ENCODE measurements at regions not wholly inside any gene's neighbourhood (a gene's known extent, or its start where the extent isn't known, plus 50 kb on each side); places are given as distances from the start of the nearest gene placed in this dataset.
A peak's percentile ranks its signal among the peaks of the same experiment; 100 is the strongest.
"Not testable (repeated sequence)": the region's sequence is repeated elsewhere in the genome, so short reads cannot be mapped to it uniquely, and the experiment has no call there.

DNA sequence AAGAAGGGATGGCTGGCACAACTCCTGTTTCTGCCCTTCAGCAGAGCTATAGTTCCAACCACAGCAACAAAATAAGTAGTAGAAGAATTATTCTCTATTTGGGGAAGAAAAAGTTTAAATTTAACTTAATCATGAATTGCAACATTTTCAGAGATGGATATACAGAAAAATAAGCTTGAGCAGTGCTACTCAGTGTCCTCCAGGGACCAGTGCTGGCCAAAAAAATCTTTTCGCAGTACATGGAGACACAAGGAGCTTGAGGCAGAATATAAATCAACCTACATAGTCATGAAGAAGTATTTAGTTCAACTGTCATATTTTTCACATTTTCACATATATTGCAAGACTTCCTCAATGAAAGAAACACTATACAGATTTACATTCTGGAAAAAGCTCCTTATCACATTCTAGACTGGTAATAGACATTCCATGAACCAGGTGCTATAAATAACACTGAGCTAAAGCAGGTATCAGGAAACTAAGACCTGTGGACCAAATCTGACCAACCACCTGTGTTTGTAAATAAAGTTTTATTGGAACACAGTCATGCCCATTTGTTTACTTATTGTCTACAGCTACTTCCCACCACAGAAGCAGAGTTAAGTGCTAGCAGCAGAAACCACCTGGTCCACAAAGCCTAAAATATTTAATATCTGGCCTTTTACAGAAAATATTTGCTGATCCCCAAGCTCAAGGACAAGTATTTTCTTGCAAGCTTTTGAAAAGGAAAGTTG, 101.9 kb downstream of the RGS21 start:
- no peak for DNase-seq (ENCODE audit: low read depth)

DNA sequence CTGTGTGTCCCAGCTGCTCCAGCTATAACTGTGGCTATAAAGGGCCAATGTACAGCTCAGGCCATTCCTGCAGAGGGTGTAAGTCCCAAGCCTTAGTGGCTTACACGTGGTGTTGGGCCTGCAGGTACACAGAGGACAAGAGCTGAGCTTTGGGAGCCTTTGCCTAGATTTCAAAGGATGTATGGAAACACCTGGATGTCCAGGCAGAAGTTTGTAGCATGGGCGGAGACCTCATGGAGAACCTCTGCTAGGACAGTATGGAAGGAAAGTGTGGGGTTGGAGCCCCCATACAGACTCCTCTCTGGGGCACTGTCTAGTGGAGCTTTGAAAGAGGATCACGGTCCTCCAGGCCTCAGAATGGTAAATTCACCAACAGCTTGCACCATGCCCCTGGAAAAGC, 113.9 kb downstream of the RGS21 start:
- no peak for DNase-seq (ENCODE audit: low read depth)

DNA sequence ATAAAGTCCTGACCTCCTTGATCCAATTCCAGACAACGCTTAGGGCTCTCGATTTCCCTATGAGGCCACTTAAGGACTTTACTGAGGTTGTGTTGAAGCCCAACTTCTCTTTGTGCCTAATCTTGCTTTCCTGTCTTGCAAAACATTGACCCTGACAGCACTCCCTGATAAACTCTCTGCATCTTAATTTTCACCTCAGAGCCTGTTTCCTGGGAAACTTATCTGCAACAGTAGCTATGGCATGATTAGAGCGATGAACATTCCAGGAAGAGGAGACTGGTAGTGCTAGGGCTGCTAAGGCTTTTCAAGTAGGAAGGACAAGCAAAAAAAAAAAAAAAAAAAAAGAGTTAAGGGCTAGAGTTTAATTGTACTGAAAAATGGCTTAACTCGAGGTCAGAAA, 118.9 kb downstream of the RGS21 start:
- no peak for DNase-seq (ENCODE audit: low read depth)

DNA sequence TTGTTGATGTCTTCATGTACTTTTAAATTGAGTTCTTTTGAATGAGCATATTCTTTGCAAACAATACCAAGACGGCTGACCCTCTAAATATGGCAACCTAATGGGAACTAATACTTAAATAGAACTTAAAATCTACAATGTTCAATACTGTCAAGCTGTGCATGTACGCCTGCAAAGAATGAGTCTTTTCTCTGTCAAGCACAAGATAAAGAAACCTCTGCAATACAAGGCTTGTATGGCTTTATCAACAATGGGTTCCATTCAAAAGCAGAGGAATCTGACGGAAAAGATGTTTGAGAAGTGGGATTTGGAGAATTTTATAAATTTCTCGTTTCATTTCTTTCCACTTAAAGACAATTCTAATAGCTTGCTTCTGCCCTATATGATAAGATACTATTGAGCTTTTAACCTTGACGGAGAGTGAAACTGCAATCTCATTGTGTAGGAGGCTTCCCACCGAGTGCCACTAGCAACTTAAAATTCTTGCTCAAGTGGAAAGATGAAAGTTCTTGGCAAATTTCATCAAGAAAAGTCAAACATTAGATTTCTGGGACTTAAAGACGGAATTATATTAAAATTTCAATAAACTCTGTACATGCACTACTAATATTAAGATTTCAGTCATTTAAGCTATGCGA, 119.8 kb downstream of the RGS21 start:
- no peak for DNase-seq (ENCODE audit: low read depth)

DNA sequence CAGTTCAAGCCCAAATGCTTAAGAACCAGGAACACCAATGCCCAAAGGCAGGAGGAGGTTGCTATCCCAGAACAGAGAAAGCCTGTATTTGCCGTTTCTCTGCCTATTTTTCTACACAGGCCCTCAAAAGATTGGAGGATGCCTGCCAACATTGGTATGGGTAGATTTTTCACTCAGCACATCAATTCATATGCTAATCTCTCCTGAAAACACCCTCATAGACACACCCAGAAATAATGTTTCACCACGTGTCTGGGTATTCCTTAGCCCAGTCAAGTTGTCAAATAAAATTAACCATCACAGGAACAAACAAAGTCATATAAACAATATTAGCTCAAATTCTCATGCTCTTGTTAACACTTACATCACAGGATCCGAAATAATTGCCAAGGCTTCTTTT, 121.9 kb downstream of the RGS21 start:
- no peak for DNase-seq (ENCODE audit: low read depth)

DNA sequence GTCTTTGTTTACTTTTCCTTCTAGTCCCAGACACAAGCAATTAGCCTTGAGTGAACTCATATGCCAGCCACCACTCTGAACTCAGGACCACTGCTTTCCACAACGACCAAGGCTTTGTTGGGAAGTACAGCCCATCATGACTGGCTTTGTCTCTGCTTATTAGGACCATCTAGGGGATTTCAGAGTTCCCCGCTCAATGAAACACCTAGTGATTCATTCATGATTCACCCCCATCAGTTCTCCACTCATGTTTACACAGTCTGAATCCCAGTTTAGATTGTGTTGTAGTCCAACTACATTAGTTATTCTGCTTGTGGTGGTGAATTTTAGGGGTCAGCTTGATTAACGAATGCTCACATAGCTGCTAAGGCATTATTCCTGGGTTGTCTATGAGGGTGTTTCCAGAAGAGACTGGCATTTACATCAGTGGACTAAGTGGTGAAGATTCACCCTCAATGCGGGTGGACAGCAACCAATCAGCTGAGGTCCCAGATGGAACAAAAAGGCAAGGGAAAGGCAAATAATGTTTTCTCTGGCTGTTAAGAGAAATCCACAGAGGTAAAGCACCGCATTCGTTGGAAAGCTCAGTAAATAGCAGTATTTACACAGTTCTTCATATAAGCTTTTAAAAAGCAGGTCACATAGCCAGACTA, 122.7 kb downstream of the RGS21 start:
- no peak for DNase-seq (ENCODE audit: low read depth)

DNA sequence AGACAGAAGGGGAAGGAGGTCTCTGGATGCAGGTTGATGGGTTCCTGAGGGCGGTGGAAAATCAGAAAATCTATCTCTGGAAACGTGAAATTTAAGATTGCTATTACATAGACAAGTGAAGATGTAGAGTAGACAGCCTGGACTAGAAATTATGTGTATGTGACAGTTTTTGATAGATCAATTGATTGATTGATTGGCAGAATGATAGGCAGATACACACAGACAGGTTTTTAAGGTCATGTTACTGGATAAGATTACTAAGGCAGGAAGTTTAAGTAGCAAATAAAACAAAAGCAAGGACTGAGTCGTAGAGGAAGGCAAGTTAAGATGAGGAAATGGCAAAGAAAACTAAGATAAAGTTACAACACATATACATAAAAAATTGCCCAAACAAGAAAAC, 124.7 kb downstream of the RGS21 start:
- no peak for DNase-seq (ENCODE audit: low read depth)

DNA sequence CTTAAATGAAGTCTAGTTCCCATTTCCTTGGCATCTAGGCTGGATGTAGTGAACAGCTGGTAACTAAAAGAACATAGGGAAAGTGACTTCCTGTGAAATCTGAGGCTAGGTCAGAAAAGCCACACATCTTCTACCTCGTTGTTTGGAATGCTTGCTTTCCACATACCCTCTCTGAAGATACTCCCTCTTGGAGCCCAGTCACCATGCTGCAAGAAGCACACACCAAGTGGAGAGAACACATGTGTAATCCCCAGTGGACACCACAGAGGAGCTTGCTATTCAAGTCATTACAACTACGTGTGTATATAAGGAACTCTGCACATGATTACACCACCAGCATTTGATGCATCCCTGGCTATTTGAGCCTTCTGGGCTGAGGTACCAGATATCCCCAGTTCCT, 125.9 kb downstream of the RGS21 start:
- no peak for DNase-seq (ENCODE audit: low read depth)

DNA sequence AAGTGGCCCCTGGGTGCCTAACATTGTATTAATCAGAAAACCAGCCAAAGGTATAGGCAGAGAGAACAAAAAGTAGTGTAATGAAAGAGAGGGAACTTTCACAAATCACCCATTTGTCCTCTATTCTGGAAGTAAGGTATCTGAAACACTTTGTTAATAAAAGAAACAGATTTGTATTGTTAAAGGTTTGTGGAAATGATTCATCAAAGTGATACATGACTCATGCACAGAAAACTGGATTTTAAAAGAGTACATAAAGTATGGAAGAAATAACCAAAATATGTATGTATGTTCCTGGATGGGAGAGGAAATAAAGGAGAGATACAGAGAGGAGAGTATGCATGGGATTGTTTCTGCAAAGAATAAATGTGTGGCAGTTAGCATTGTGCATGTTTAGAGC, 126.8 kb downstream of the RGS21 start:
- no peak for DNase-seq (ENCODE audit: low read depth)

DNA sequence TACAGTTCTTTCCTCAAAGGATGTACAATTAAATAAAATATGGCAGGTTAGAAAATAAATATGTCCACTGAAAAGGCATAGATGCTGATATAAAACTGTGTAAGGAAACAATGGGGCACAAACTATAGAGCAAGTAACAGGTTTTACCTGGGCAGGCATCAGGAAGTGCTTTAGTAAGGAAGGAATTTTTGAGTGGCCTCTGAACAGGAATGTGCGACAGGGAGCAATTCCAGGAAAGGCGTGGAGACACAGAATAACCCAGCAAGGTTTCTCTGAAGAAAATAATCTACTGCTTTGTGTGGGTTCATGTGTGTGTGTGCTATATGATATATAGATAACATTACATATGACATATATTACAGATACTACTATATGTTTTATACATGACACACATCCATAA, 128.4 kb downstream of the RGS21 start:
- DNase-seq (ENCODE audit: low read depth), result no peak

DNA sequence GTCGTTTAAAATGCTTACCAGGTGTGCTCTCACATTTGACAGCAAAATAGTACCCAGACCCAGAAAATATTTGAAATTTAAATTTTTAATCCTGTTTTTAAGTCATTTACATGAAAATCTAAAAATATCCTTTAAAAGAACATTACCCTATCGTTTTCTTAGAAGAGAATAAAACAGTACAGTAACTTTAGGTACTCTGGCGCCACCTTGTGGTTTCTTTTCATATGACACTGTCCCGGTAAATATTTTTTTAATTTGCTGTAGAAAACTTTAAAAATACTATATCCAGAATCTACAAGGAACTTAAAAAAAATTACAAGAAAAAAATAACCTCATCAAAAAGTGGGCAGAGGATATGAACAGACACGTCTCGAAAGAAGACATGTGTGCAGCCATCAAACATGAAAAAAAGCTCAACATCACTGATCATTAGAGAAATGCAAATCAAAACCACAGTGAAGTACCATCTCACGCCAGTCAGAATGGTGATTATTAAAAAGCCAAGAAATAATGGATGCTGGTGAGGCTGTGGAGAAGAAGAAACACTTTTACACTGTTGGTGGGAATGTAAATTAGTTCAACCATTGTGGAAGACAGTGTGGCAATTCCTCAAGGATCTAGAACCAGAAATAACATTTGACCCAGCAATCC, 129.2 kb downstream of the RGS21 start:
- DNase-seq (ENCODE audit: low read depth), result peak; percentile 5

DNA sequence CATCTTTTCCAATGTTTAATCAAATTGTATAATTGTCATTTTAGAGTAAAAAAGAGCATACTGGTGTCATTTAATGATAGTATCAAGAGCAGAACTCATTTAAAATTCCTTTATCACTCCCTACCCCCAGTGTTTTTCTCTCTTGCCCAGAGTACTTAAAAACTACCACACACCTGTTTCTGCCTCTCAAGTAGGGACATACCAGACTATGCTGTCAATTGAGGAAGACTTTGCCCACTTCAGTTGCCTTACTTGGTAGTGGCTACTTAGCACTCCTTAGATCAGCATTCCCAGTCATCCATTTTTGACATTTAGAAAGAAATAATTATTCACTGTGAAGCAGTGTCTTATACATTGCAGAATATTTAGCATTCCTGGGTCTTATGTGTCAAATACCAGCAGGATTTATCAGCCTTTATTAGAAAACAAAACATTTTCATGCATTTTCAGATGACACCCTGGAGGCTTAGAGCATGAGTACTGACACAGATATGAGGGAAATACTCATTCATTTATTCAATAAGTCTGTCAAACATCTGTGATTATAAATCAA, 127.5 kb upstream of the RGS1 start:
- DNase-seq (ENCODE audit: low read depth), result no peak

DNA sequence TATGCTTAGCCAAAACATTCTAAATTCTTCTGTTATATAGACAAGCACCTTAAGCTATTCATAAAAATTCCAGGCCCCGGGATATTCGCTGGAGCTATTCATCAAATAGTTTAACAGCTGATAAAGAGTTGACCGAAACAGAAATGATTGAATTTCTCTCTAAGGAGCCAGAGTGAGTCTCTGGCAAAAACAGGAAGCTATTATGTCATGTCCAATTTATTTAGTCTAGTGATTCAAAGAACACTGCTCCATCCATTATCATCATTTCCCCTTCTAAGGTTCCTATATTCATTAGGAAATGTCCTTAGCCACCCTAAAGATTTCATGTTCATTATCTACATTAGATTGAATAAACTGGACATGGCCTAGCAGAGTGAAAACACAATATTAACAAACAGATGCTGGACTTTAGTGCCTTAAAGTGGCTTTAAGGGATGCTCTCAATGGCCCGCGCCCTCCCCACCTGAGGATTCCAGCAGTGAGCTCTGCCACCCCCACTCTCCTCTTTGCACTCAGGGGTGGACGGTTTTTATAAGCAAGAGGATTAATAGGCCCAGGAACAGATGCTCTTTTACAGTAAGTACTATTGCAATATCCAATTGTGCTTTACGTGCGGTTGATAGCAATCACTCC, 122.1 kb upstream of the RGS1 start:
- no peak for DNase-seq (ENCODE audit: low read depth)

DNA sequence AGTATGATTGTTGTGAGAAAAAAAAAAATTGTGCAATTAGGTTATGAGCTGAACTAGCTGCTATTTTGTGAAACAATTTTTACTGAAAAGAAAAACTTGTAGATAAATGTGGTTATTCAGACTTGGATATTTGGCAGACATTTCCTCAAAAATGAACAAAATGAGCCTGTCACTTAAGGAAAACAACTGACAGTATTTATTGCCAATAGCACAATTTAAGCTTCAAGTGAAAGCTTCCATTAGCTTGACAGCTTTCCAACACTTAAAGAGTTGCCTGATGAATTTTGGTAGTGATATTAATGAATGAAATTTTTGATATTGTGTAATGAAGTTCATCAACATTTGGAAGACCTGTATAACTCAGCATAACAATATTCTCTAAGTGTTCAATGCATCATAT, 116.1 kb upstream of the RGS1 start:
- DNase-seq (ENCODE audit: low read depth), result no peak

DNA sequence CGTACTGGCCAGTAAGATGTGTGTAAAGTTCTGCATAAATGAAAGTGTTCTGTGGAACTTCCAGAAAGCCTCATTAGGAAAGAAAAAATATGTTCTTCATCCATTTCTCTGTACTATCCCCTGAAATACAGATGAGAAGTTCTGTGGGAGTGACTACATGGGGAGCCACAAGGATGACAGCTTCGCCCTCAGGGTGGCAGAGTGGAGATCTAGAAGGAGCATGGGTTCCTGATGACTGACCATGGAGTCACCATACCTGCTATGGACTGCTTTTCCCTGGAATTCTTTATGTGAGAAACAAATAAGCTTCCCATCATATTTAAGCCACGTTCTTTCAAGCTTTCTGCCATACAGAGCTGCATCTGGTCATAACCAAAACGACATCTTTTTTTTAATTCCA, 113.9 kb upstream of the RGS1 start:
- no peak for DNase-seq (ENCODE audit: low read depth)

DNA sequence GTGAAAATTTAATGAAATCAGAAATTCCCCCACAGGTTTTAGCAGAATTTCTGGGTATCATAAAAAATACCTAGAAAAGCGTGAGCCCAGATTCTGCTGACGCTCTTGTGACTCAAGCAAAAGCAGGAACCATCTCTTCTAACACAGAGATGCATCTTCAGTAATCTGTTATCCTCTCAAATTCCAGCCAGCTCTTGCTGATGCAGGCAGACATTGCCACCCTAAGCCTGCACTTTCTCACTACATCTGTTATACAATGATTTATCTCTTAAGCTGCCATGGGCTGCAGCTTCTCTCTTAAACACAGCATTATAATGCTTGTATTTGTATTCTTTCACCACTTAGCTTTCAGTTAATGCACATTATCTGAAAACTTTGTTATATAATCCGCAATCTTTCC, 113.0 kb upstream of the RGS1 start:
- no peak for DNase-seq (ENCODE audit: low read depth)

DNA sequence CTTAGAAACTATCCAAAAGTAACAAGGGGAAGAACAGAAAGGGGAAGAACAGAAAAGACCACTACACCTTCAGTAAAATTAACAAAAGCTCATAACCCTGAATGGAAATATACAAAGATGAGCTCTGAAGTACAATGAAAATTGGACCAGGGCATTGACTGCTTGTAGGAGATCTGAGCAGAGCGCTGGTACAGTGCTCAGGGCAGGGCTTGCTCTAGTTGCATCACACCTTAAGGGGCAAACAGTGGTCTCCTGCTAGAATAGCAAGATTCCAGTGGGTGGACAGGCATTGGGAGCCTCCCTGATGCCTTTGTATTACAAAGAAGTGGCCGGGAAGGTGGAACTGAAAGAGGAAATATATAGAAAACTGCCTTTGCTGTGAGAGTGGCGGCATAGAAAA, 111.9 kb upstream of the RGS1 start:
- DNase-seq (ENCODE audit: low read depth), result no peak

DNA sequence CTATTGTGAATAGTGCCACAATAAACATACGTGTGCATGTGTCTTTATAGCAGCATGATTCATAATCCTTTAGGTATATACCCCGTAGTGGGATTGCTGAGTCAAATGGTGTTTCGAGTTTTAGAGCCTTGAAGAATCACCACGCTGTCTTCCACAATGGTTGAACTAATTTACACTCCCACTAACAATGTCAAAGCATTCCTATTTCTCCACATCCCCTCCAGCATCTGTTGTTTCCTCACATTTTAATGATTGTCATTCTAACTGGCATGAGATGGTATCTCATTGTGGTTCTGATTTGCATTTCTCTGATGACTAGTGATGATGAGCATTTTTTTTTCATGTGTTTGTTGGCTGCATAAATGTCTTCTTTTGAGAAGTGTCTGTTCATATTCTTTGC, 110.4 kb upstream of the RGS1 start:
- DNase-seq (ENCODE audit: low read depth), result not testable (repeated sequence)

DNA sequence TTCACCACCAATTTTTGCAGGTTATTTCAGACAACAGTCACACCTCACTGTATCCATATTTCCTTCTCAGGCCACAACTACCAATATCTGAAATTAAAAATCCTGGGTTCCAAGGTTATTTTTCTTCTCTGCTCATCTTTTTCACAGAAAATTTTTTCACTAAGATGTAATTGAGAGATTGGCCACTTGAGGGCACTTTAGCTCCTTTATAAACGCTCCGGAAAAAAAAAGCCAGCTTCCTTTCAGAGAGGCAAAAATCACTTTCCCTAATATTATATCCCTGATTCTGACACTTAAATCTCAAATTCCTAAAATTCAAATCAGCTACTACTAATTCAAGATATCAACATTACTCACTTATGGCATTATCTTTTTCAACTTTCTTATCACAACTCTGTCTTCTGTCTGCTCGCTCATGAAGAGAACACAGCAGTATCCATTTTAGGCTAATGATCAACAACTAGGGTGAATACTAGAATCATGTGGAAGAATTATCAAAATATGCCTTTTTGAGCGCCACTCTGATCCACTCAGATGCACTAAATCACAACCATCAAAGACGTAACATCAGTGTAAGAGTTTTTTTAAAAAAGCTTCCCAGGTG, 101.4 kb upstream of the RGS1 start:
- DNase-seq (ENCODE audit: low read depth), result peak; percentile 10

DNA sequence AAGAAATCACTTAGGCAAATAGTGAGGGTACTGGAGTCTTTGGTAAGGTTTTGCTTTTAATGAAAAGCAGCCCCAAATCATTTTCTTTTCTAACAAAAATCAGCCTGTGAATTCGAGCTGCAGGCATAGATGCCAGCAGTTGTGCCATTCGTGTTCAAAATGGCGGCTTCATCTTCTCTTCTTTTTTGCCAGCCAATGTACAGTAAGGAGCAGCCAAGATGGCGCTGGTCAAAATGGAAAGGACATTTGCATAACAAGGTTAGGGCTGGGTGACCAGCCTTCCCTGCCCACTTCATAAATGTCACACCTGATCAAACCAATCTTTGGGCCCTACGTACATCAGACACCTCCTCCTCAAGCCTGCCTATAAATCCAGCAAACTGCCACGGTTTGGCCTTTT, 100.2 kb upstream of the RGS1 start:
- DNase-seq (ENCODE audit: low read depth), result no peak

DNA sequence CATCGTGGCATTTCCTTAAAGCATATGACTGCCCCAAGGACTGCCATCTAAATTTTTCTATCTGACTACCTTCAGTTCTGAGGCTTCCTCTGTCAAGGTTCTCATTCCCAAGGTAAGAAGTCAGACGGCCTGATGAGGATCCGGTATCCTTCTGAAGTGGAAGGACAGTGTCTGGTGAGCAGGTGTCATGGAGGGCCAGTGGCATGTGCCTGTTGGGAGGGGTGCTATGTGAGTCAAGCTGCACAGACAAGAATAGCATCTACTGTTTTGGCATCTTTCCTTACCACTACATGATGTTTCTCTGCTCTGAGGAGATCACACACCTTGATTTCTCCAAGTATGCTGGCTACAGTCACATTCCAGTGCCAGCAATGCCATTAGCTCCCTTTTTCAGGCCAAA, 99.6 kb upstream of the RGS1 start:
- DNase-seq (ENCODE audit: low read depth), result no peak

DNA sequence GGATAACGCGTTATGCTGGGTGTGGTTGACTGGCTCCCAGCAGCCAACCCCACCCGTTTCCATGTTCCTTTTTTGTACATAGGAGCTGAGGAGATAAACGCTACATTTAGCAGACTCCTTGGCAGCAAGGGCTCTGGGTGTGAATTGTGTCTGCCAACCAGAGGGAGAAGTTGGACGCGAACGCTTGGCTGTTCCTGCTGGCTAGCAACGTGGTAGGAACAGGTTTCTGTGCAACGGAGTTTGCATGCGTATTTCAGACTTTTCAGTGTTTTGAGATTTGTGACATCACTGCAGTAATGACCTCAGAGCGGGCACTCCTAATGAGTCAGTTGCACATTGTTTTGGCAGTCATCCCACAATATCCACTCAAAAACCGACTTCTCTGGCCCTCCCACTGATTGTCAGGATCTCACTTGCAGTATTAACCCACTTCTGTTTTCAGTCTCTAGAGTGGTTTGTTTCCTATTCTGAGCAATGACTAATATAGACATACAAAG, 98.7 kb upstream of the RGS1 start:
- no peak for DNase-seq (ENCODE audit: low read depth)

All from GM04504 (cell line).